ENCODE measurements at regions not wholly inside any gene's neighbourhood (a gene's known extent, or its start where the extent isn't known, plus 50 kb on each side); places are given as distances from the start of the nearest gene placed in this dataset.

DNA sequence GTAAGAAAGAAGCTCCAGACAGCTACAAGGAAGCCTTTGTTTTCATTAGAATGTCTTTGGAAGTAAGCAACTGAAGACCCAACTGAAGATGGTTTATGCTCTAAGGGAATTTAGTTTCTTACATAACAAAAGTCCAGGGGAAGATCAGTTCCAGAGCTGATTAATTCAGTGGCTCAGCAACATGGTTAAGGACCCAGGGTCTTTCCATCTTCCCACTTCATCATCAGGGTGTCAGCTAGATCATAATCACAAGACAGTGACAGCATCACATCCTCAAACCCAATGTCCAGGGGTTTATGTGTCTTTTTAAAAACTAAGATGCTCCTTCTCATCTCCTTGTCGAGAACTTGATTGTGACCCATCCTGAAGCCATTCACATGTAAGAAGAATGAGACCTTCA, 119.7 kb upstream of the PRDM1 start:
- in situ Hi-C loops (cut with MboI; ENCODE audit: low sequenced_read_pairs): no loop called here

- in situ Hi-C loops (cut with MboI; ENCODE audit: low sequenced_read_pairs): no loop called here
Observed at GRCh38 chr6:105964979-105965760, 121.0 kb upstream of the PRDM1 start.

GRCh38 chr6:105954148-105954547, 132.0 kb upstream of the PRDM1 start:
- in situ Hi-C loops (cut with MboI; ENCODE audit: low sequenced_read_pairs): no loop called here

- in situ Hi-C loops (cut with MboI; ENCODE audit: low sequenced_read_pairs): no loop called here
Observed at GRCh38 chr6:105952772-105953690, 133.1 kb upstream of the PRDM1 start.

GRCh38 chr6:105952326-105952725, 133.8 kb upstream of the PRDM1 start:
- in situ Hi-C loops (cut with MboI; ENCODE audit: low sequenced_read_pairs): no loop called here

DNA sequence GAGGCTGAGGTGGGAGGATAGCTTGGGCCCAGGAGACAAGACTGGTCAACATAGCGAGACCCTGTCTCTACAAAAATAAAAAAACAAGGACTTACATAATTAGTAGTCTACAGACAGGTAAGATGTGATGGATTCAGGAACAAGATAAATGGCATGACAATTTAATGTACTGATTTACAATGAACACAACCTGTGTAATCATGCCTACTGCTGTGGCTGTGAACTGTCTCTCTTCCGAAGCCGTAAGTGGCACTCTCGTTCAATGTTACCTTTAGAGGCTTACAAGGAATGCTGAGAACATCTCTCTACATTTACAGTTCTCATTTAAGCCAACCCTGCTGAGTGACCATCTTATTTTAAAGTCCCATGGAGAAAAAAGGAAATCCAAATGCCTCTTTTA, 134.8 kb upstream of the PRDM1 start:
- in situ Hi-C loops (cut with MboI; ENCODE audit: low sequenced_read_pairs): no loop called here

- in situ Hi-C loops (cut with MboI; ENCODE audit: low sequenced_read_pairs): no loop called here
Observed at GRCh38 chr6:105949869-105950268, 136.3 kb upstream of the PRDM1 start.

DNA sequence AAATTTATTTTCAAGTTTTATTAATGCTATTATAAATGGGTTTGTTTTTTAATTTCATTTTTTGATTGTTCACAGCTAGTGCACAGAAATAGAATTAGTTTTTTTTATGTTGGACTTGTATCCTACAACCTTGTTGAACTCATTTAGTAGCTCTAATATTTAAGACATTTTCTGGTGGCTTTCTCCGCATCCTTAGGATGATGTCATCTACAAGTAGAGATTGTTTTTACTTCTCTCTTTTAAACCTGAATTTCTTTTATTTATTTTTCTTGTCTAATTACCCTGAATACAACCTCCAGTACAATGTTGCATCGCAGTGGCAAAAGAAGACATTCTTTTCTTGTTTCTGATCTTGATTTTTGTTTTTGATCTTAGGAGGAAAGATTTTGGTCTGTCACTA, 142.6 kb upstream of the PRDM1 start:
- in situ Hi-C loops (cut with MboI; ENCODE audit: low sequenced_read_pairs): no loop called here

- in situ Hi-C loops (cut with MboI; ENCODE audit: low sequenced_read_pairs): no loop called here
Observed at GRCh38 chr6:105941621-105942412, 144.3 kb upstream of the PRDM1 start.

GRCh38 chr6:105940990-105941389, 145.1 kb upstream of the PRDM1 start:
- in situ Hi-C loops (cut with MboI; ENCODE audit: low sequenced_read_pairs): no loop called here

DNA sequence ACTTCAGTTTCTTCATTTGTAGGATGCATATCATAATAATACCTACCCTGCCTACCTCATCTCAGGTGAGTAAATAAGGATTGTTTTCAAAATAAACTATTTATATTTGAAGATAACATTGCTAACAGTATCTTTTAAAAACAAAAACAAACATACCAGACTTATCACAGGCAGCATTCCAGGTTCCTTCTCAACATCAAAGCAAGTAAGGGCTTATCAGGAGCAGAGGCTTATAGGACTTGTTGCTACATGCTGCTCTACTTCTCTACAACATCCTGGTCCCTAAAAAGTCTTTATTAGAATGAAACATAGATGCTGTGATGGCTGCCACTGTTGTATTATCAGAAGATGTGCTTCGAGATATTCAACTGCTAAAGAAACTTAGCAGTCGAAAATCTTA, 149.2 kb upstream of the PRDM1 start:
- in situ Hi-C loops (cut with MboI; ENCODE audit: low sequenced_read_pairs): no loop called here

GRCh38 chr6:105935416-105935815, 150.7 kb upstream of the PRDM1 start:
- in situ Hi-C loops (cut with MboI; ENCODE audit: low sequenced_read_pairs): no loop called here

DNA sequence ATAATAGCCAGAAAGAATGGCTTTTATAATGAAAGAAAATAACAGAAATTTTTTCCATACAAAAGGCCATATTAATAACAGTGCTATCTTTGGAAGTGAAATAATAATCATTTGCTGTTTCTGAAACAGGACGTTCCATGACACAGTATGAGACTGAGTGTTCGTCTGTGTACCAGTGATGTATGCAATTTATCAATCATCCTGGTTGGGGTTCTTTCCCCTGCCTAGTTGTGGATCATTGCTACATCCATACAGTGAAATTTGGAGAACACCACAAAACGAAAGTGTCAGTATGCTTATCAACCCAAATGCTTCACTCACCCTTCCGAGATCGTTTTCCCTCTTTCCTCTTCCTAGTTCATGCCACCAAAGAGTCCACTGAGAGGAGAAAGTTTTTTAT, 151.4 kb upstream of the PRDM1 start:
- in situ Hi-C loops (cut with MboI; ENCODE audit: low sequenced_read_pairs): no loop called here

DNA sequence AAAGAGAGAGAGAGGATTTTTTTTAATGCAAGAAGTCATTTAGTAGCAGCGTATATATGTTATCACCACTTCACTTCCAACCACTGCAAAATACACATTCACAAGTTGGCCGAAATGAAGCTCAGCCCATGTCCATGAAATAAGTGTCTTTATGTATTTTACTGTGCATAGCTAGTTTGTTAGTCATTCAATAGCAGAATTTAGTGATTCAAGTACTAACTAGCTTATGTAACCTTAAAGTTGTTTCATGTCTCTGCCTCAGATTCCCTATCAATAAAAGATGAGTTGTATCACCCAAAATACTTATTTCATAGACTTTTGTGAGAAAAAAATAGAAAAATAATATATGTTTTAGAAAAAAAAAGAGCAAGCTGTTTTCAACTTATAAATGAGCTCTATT, 153.7 kb upstream of the PRDM1 start:
- in situ Hi-C loops (cut with MboI; ENCODE audit: low sequenced_read_pairs): no loop called here

GRCh38 chr6:105929626-105930025, 156.5 kb upstream of the PRDM1 start:
- in situ Hi-C loops (cut with MboI; ENCODE audit: low sequenced_read_pairs): no loop called here

- in situ Hi-C loops (cut with MboI; ENCODE audit: low sequenced_read_pairs): no loop called here
Observed at GRCh38 chr6:105926318-105926717, 159.8 kb upstream of the PRDM1 start.

GRCh38 chr6:105925706-105926105, 160.4 kb upstream of the PRDM1 start:
- in situ Hi-C loops (cut with MboI; ENCODE audit: low sequenced_read_pairs): no loop called here

DNA sequence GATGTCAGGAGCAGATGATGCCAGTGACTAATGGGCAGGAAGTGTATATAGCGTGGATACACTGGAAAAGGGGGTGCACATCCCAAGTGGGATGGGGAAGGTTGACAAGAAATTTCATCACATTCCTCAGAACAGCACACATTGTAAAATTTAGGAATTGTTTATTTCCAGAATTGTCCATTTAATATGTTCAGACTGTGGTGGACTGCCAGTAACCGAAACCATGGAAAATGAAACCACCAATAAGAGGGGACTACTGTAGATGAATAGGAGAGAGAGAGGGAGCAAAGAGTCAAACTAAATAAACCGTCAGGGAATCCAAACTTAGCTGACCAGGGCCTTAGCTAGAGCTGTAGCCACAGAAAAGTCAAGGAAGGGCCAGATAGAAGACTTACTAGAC, 164.4 kb upstream of the PRDM1 start:
- in situ Hi-C loops (cut with MboI; ENCODE audit: low sequenced_read_pairs): no loop called here

DNA sequence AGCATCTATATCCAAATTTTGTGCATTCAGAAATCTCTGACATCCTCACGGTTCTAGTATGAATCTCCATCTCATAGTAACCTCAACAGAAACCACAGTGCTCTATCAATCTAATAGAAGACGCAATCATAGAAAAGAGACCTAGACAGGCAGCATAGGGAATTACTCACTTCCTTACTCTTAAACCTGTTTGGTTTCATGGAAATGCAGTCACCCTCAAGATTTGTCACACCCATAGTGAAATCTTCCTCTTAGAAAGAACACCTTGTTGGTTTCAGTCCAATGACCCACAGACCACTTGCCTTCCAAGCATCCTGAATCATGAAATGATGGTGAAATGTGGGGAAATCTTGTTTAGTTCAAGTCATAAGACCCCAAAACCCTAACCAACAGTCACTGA, 166.1 kb upstream of the PRDM1 start:
- in situ Hi-C loops (cut with MboI; ENCODE audit: low sequenced_read_pairs): no loop called here

GRCh38 chr6:105917038-105917695, 169.0 kb upstream of the PRDM1 start:
- in situ Hi-C loops (cut with MboI; ENCODE audit: low sequenced_read_pairs): no loop called here

- in situ Hi-C loops (cut with MboI; ENCODE audit: low sequenced_read_pairs): no loop called here
Observed at GRCh38 chr6:105911106-105911629, 175.0 kb upstream of the PRDM1 start.
